GM12878 (cell line): ENCODE measurements at regions not wholly inside any gene's neighbourhood (a gene's known extent, or its start where the extent isn't known, plus 50 kb on each side); places are given as distances from the start of the nearest gene placed in this dataset.

ENCODE experiments used
- ATAC-seq: fragments of 200-7000 bp; cut with Tn5 transposase; 3 replicates; pipeline ENCODE4 v1.9.1; 2020; ENCODE audit warnings: mild to moderate bottlenecking, moderate library complexity
- BruUV-seq: library from RNA; stranded (reverse); fragments of 400-500 nt; replicated peaks from 2 replicates; lab custom pipeline; 2021; lab: Mats Ljungman, UMichigan
- CTCF ChIA-PET: fragments of 300-600 bp; sonication (Branson Sonifier 250); formaldehyde crosslinking; extraction: SDS; loops from one replicate; lab custom pipeline; 2021; ENCODE audit warnings: inconsistent platforms; lab: Yijun Ruan, JAX
- POLR2A ChIA-PET: fragments of 350-600 bp; formaldehyde crosslinking; extraction: SDS; loops from one replicate; lab custom pipeline; 2021; ENCODE audit warnings: inconsistent platforms; lab: Charles Lee
- RAD21 ChIA-PET: fragments of 300-600 bp; sonication (Branson Sonifier 250); formaldehyde crosslinking; loops from one replicate; lab custom pipeline; 2023; ENCODE audit warnings: antibody characterized with exemption; ENCODE audit not compliant: unreplicated experiment; lab: Charles Lee
- SMC1A ChIA-PET: fragments of 300-600 bp; sonication (Branson Sonifier 250); formaldehyde crosslinking; loops from one replicate; lab custom pipeline; 2023; ENCODE audit not compliant: unreplicated experiment, uncharacterized antibody; lab: Charles Lee
- DNase-seq: peaks from one replicate; pipeline ENCODE4 v3.0.0-alpha.2; 2011; ENCODE audit warnings: low read depth, low spot score
- FAIRE-seq: peaks from 3 replicates; lab custom pipeline; 2011; peaks lifted over from hg19 to GRCh38; lab: Jason Lieb, UNC
- H2AFZ ChIP-seq: 2 replicates; pipeline ENCODE4 v1.6.0; 2011; ENCODE audit warnings: low read depth, low read length, control low read depth; ENCODE audit not compliant: control insufficient read depth
- H3K27ac ChIP-seq: 2 replicates; pipeline ENCODE4 v1.5.1; 2011; ENCODE audit warnings: control low read depth; ENCODE audit not compliant: control insufficient read depth, insufficient read depth
- H3K27me3 ChIP-seq, 2 experiments: replicated peaks in 1 of 2; 2 replicates each; pipeline versions ENCODE4 v1.6.0 to v1.6.1; 2011; ENCODE audit warnings: low read length in 1 of 2; ENCODE audit not compliant: control insufficient read depth in 2 of 2, insufficient read depth in 2 of 2
- H3K36me3 ChIP-seq, 2 experiments: 2 replicates each; pipeline ENCODE4 v1.5.1; 2011; ENCODE audit warnings: low read length in 1 of 2; ENCODE audit not compliant: control insufficient read depth in 2 of 2, insufficient read depth in 2 of 2
- H3K4me1 ChIP-seq: 2 replicates; pipeline ENCODE4 v1.6.1; 2011; ENCODE audit warnings: mild to moderate bottlenecking, low read length, moderate library complexity, mixed read lengths; ENCODE audit not compliant: control insufficient read depth, insufficient read depth
- H3K4me2 ChIP-seq: 2 replicates; pipeline ENCODE4 v1.6.0; 2011; ENCODE audit warnings: control low read depth; ENCODE audit not compliant: control insufficient read depth, insufficient read depth
- H3K4me3 ChIP-seq: fragments of 200-600 bp; sonication (generic); 2 replicates; pipeline ENCODE4 v1.5.1; 2016
- H3K79me2 ChIP-seq: 2 replicates; pipeline ENCODE4 v1.6.0; 2011; ENCODE audit warnings: low read length; ENCODE audit not compliant: control insufficient read depth, insufficient read depth
- H3K9ac ChIP-seq: 2 replicates; pipeline ENCODE4 v1.8.0; 2011; ENCODE audit warnings: low read length, control low read depth, mixed read lengths; ENCODE audit not compliant: control insufficient read depth, insufficient read depth
- H3K9me3 ChIP-seq: replicated peaks from 3 replicates; pipeline ENCODE4 v1.5.1; 2011; ENCODE audit warnings: mild to moderate bottlenecking, low read length; ENCODE audit not compliant: control insufficient read depth, insufficient read depth
- H4K20me1 ChIP-seq: 2 replicates; pipeline ENCODE4 v1.6.0; 2011; ENCODE audit not compliant: control insufficient read depth, insufficient read depth
- BCL11A ChIP-seq: IDR thresholded peaks from 2 replicates; pipeline ENCODE4 v1.6.1; 2011; ENCODE audit warnings: low read depth, low read length
- CHD2 ChIP-seq: IDR thresholded peaks from 2 replicates; pipeline ENCODE4 v1.6.1; 2011; ENCODE audit warnings: low read depth, low read length, improper control_type of control experiment, borderline replicate concordance
- ETV6 ChIP-seq, 2 experiments: fragments of 450-650 bp in 1 of 2; IDR thresholded peaks in 1 of 2; conservative IDR thresholded peaks in 1 of 2; 2 replicates each; pipeline ENCODE4 v1.6.1; 2014; ENCODE audit warnings: antibody characterized with exemption in 1 of 2, borderline replicate concordance in 1 of 2, low read depth in 1 of 2, mild to moderate bottlenecking in 1 of 2, moderate library complexity in 1 of 2
- FOXK2 ChIP-seq: fragments of 450-650 bp; IDR thresholded peaks from 2 replicates; pipeline ENCODE4 v1.6.1; 2017; ENCODE audit warnings: mild to moderate bottlenecking, moderate library complexity
- FOXM1 ChIP-seq: IDR thresholded peaks from 2 replicates; pipeline ENCODE4 v1.6.1; 2012; ENCODE audit warnings: low read depth, mild to moderate bottlenecking, inconsistent platforms, low read length, moderate library complexity
- IRF4 ChIP-seq: IDR thresholded peaks from 2 replicates; pipeline ENCODE4 v1.6.1; 2011; ENCODE audit warnings: low read depth, low read length
- NFYA ChIP-seq: IDR thresholded peaks from 2 replicates; pipeline ENCODE4 v1.6.1; 2011; ENCODE audit warnings: low read depth, mild to moderate bottlenecking, low read length, improper control_type of control experiment, borderline replicate concordance
- PAX8 ChIP-seq: fragments of 450-650 bp; IDR thresholded peaks from 2 replicates; pipeline ENCODE4 v1.6.1; 2017; ENCODE audit warnings: mild to moderate bottlenecking, moderate library complexity
- POLR2AphosphoS5 ChIP-seq: IDR thresholded peaks from 2 replicates; pipeline ENCODE4 v1.6.1; 2011; ENCODE audit warnings: mild to moderate bottlenecking, low read length, inconsistent platforms
- SMAD5 ChIP-seq: IDR thresholded peaks from 2 replicates; pipeline ENCODE4 v1.6.1; 2016; ENCODE audit warnings: antibody characterized with exemption, low read depth
- SMARCA5 ChIP-seq: fragments of 450-650 bp; IDR thresholded peaks from 2 replicates; pipeline ENCODE4 v1.6.1; 2017; ENCODE audit warnings: mild to moderate bottlenecking
- WGBS: methylation state at CpG from one replicate; pipeline ENCODE4 v1.1.6; 2016; ENCODE audit warnings: low lambda C conversion rate; ENCODE audit not compliant: insufficient replicate concordance, insufficient coverage; ENCODE audit errors: missing lambda C conversion rate; 5-methylcytosine and 5-hydroxymethylcytosine counted together
- in situ Hi-C: fragments of 300-500 bp; cut with MboI; formaldehyde crosslinking; loops from 9 replicates; pipeline ENCODE4 v1.14.3; 2018; ENCODE audit warnings: mixed read lengths
- intact Hi-C: fragments of 100-400 bp; cut with micrococcal nuclease; formaldehyde crosslinking; loops from one replicate; pipeline ENCODE4 v1.14.2; 2022; ENCODE audit not compliant: unreplicated experiment
- TF ChIP-seq, protein P1 (sequence below): fragments of 450-650 bp; IDR thresholded peaks from 2 replicates; pipeline ENCODE4 v1.6.1; 2017; ENCODE audit warnings: mild to moderate bottlenecking, low read depth, inconsistent platforms; ENCODE audit not compliant: poor library complexity, severe bottlenecking

DNA sequence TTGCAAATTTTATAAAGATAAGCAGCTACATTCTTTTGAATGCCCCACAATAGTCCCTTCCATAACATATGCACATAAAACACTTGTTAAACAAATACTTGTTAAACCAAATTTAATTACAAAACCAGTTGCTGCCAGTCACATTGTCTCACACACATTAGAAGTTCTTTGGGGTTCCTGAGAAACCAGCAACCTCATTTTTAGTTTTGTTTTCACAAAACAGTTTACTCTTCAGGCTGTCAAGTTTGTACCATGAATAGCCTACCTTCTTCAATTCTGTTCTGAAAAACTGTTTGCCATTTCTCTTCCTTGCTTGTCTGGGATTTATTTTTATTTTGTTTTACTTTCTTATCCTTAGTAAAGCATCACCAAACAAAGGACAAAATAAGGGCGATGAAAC, 176.5 kb upstream of the PHF14 start:
- Histone ChIP-seq H3K36me3 (no peaks in the 10 kb centered on the region), H3K9me3 (no peaks in the 10 kb centered on the region), H4K20me1 (no peaks in the 10 kb centered on the region), H2AFZ (no peak overlapping the region), H3K27ac (no peak overlapping the region), H3K9ac (no peak overlapping the region), H3K27me3 (no peaks in the 10 kb centered on the region), H3K4me2 (no peak overlapping the region), H3K4me1 (no peaks in the 10 kb centered on the region), H3K4me3 (no peak overlapping the region), H3K79me2 (no peaks in the 10 kb centered on the region)
- DNase-seq: no peak
- in situ Hi-C loops (no loop called here), intact Hi-C loops (no loop called here)
- TF ChIP-seq SMAD5 (no peak), PAX8 (no peak), IRF4 (no peak), BCL11A (no peak), NFYA (no peak), FOXM1 (no peak), SMARCA5 (no peak), FOXK2 (no peak), POLR2AphosphoS5 (no peak)
- 33% methylated on average over 1 of the region's 1 CpG for WGBS
- RAD21 ChIA-PET: no interaction called here
- SMC1A ChIA-PET: interaction anchor here (0.7 kb wide), 1 partner anchor 399 kb away, joined by 4 read pairs; no protein-coding TSS in a partner anchor
- no peak for ATAC-seq
- POLR2A ChIA-PET: no interaction called here
- BruUV-seq: no TSS peak
- CTCF ChIA-PET: no interaction called here
- FAIRE-seq: no peak

DNA sequence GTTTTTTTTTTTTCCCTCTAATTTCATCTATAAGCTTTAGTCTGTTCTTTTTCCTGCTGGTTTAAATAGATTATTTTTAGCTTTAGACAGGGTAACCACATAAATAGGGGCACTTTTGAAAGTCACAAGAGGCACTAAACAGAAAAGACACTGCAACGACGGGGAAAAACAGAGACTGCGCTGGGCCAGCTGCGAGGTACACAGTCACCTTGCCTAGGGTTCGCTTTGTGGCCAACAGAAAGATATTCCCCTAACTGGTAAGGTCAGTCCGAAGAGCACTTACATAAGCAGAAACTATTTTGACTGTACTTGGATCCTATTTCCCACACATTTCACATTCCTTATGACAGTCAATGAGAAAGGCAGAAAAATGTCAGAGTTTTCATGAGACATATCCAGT, 175.6 kb upstream of the PHF14 start:
- ChIA-PET RAD21 (no interaction called here), SMC1A (interaction anchor here (0.7 to 1.4 kb wide), 2 partner anchors 8 to 398 kb away, joined by 3 to 4 read pairs; no protein-coding TSS in a partner anchor), POLR2A (interaction anchor here (0.7 kb wide), 1 partner anchor 328 kb away, joined by 3 read pairs; no protein-coding TSS in a partner anchor), CTCF (interaction anchor here (0.6 kb wide), 1 partner anchor 435 kb away, joined by 3 read pairs; no protein-coding TSS in a partner anchor)
- no peaks in the 10 kb centered on the region for H3K36me3 ChIP-seq
- no peak for FAIRE-seq
- in situ Hi-C loops: no loop called here
- no peak for ATAC-seq
- no peaks in the 10 kb centered on the region for H3K79me2 ChIP-seq
- H3K9ac ChIP-seq: no peak overlapping the region
- H3K27ac ChIP-seq: no peak overlapping the region
- no peak overlapping the region for H2AFZ ChIP-seq
- H4K20me1 ChIP-seq: no peaks in the 10 kb centered on the region
- intact Hi-C loops: no loop called here
- no peaks in the 10 kb centered on the region for H3K4me1 ChIP-seq
- TF ChIP-seq, protein P1, sequence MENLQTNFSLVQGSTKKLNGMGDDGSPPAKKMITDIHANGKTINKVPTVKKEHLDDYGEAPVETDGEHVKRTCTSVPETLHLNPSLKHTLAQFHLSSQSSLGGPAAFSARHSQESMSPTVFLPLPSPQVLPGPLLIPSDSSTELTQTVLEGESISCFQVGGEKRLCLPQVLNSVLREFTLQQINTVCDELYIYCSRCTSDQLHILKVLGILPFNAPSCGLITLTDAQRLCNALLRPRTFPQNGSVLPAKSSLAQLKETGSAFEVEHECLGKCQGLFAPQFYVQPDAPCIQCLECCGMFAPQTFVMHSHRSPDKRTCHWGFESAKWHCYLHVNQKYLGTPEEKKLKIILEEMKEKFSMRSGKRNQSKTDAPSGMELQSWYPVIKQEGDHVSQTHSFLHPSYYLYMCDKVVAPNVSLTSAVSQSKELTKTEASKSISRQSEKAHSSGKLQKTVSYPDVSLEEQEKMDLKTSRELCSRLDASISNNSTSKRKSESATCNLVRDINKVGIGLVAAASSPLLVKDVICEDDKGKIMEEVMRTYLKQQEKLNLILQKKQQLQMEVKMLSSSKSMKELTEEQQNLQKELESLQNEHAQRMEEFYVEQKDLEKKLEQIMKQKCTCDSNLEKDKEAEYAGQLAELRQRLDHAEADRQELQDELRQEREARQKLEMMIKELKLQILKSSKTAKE: no peak
- TF ChIP-seq CHD2 (no peak), ETV6 (conservative IDR thresholded peaks at IDR 0.05 in 1 of 2, IDR thresholded peaks at IDR 0.05 in 1 of 2; ENCODE audit: borderline replicate concordance in 1 of 2, low read depth in 1 of 2) (no peak)
- no peaks in the 10 kb centered on the region for H3K27me3 ChIP-seq
- H3K4me2 ChIP-seq: no peak overlapping the region
- H3K4me3 ChIP-seq: no peak overlapping the region
- DNase-seq: no peak
- 50% methylated on average over 6 of the region's 6 CpGs for WGBS
- no TSS peak for BruUV-seq
- H3K9me3 ChIP-seq: no peaks in the 10 kb centered on the region
